HG03460 (cell line): ENCODE measurements at regions not wholly inside any gene's neighbourhood (a gene's known extent, or its start where the extent isn't known, plus 50 kb on each side); places are given as distances from the start of the nearest gene placed in this dataset.

Source experiments
- ATAC-seq: cut with Tn5 transposase; IDR thresholded peaks from one replicate; pipeline ENCODE4 v1.9.1; 2021; ENCODE audit not compliant: unreplicated experiment

DNA sequence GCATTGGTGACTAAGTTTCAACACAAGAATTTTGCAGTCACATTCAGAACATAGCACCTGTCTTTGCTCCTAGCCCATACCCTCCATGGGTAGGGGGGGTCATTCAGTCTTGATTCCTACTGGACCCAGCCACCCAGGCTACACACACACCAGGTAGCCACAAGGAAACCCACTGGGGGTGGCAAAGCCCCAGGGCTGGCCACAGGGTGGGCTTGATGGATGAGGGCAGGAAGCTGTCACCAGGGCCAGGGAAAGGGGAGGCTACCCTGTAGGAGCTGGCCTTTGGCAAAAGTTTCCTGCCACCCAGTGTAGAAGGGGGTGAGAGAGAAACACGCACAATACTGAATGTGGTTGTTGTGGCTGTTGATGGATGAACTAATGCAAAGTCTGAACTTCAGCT lies 74.5 kb upstream of the NKX1-1 start:
- no peak for ATAC-seq

DNA sequence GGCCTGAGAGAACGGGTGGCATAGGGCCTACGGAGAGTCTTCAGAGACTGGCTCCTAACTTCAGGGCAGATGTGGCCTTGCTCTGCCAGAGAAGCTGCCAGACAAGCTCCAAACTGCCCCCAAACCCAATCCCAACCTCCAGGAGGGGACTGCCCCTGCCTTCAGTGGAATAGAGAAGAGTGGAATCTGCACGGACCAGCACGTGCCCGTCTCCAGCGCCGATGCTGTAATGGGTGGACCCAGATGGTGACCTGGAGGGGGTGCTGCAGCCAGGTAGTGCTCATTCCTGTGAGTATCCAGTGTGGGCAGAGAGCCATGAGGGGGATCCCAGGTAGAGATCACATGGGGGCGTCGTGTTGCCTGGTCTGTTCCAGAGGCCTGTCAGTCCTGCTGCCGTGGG lies 73.2 kb upstream of the NKX1-1 start:
- ATAC-seq = no peak

DNA sequence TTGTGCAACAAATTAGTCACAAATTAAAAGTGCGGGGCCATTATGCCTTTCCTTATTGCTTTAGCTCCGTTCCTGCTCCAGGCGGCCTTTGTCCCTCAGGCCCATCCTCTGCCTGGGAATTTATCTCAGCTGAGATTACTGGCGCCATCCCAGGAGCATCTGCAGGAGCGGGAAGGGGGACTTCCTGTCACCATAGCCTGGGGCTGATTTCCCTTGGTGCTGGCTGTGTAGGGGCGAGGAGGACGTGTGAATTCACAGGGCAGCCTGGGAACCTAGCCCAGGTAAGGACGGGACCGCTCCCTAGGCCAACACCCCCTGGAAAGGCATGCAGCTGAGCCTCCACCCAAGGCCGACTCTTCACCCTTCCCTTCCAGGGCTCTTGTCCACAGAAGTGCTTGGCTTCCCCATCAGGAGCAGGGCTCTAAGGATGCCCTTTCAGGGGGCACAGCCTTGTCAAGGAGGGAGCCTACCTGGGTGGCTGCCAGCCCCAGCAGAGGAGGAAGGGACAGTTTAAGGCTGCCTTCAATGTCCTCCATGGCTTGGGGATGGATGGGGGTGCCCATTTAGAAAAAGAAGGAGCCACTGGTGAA lies 72.6 kb upstream of the NKX1-1 start:
- no peak for ATAC-seq

DNA sequence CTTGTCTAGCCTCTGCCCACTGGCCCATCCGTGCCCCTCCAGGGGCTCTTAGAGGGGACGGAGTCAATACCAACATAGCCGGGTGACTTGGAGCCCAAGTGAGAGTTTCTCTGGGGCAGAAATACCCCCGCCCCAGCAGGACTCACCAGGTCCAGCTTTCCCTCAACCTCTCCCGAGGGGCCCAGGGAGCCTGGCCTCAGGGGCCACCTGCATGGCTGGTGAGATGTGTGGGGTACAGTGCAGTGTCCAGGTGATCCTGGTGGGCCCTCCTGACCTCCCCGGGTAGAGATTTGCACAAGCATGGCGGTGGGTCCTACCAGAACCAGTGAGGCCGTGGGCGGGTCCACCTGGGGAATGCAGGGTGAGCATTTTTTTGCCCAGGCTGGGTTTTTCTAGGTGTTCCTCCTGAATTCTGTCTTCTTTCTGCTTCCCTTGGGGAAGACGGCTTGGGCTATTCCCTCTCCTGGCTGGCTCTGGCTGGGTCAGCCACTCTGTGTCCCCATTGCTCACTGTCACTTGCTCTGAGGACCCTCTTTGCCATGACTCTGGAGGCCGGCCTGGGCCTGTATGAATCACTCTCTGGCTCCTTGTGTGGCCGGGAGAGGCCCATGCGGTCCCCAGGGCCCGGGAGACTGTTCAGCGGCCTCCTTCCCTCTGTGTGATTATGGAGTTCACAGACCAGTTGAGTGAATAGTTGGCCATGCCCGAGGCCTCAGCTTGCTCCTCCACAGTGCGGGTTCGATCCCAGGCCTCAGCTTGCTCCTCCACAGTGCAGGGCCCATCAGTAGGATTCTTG lies 71.0 kb upstream of the NKX1-1 start:
- no peak for ATAC-seq

GRCh38 chr4:1476140-1476513 lies 69.9 kb upstream of the NKX1-1 start:
- no peak for ATAC-seq

DNA sequence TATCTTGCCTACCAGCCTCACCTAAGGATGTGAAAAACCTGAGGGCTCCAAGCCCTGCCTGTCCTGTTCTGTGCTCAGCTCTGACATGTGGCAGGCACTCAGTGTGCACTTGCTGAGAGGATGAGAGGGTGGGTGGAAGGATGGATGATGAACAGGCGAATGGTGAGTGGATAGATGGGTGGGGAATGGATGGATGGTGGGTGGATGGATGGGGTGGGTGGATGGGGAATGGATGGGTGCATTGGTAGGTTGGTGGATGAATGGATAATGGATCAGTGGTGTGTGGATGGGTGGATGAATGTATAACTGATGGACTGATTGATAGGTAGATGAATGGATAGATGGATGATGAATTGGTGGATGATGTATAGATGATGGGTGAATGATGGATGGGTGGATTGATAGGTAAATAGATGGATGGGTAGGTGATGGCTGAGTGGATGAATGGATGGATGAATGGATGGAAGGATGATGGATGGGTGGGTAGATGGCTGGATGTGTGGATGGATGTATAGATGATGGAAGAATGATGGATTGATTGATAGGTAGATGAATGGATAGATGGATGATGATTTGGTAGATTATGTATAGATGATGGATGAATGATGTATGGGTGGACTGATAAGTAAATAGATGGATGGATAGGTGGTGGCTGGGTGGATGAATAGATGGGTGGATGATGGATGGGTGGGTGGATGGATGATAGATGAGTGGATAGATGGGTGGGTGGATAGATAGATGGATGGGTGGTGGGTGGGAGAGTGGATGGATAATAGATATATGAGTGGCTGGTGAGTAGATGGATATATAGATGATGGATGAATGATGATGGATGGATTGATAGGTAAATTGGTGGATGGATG lies 69.3 kb upstream of the NKX1-1 start:
- ATAC-seq = no peak

GRCh38 chr4:1474126-1475090 lies 68.2 kb upstream of the NKX1-1 start:
- ATAC-seq = no peak

- no peak for ATAC-seq
Measured at GRCh38 chr4:1473718-1474117, 67.5 kb upstream of the NKX1-1 start.

GRCh38 chr4:1472911-1473518 lies 66.8 kb upstream of the NKX1-1 start:
- no peak for ATAC-seq

DNA sequence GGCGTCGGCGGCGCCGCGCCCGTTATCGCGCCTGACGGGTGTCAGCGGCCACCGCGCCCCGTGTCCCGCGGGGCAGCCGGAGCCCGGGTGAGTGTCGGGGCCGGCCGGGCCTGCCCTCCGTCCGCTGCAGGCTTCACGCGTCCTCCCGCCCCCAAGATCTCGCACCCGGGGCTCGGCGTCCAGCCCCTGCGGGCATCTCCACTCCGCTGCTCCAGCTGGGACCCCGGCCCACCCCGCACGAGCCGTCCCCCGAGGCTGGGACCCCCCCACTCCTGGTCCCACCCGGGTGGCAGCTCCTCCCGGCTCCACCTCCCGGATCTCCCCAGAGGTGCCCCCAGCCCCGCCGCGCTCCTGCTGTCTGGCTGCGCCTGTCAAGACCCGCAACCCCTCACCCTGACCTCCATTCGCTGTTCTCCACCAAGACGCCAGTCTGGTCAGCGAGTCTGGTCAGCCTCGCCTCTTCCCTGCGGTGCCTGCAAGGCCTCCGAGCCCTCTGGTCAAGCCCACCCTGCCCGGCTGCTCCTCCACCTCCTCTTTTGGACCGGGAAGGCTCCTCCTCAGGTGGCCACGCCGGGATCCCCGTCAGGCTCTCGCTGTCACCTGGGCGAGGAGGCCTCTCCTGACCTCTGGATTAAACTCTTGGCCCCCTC lies 66.0 kb upstream of the NKX1-1 start:
- no peak for ATAC-seq

- ATAC-seq = no peak
Measured at GRCh38 chr4:1471443-1472147, 65.4 kb upstream of the NKX1-1 start.

GRCh38 chr4:1470816-1471442 lies 64.7 kb upstream of the NKX1-1 start:
- no peak for ATAC-seq

GRCh38 chr4:1470393-1470670 lies 64.1 kb upstream of the NKX1-1 start:
- ATAC-seq = no peak

- no peak for ATAC-seq
Measured at GRCh38 chr4:1469607-1470392, 63.6 kb upstream of the NKX1-1 start.

DNA sequence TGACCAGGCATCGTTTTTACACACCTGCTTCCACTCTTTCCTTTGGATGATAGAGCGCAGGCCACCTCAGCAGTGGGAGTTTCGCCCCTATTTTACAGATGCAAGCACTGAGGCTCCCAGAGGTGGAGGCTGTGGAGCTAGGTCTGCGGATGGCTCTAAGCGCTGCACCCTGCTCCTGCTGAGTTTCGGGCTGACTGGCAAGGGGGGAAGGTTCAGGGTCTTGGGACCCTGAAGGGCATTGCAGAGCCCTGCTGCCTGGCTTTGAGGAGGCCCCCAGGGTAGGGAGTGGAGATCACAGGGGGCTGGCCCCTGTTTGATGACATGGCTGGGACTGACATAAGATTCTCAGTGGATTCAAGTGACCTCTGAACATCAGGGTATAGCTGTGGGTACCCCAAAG lies 62.8 kb upstream of the NKX1-1 start:
- ATAC-seq = no peak

GRCh38 chr4:1467581-1468458 lies 61.6 kb upstream of the NKX1-1 start:
- no peak for ATAC-seq

GRCh38 chr4:1466863-1467165 lies 60.6 kb upstream of the NKX1-1 start:
- ATAC-seq = no peak
